Loucy (cell line): ENCODE measurements at regions not wholly inside any gene's neighbourhood (a gene's known extent, or its start where the extent isn't known, plus 50 kb on each side); places are given as distances from the start of the nearest gene placed in this dataset.

Experiments used
- CTCF ChIP-seq: fragments of 200-600 bp; sonication (generic); conservative IDR thresholded peaks from 2 replicates; pipeline ENCODE4 v1.5.1; 2014; ENCODE audit warnings: mild to moderate bottlenecking, antibody characterized with exemption, low read length
- EZH2phosphoT487 ChIP-seq: fragments of 200-600 bp; IDR thresholded peaks from 2 replicates; pipeline ENCODE4 v1.6.1; 2018; ENCODE audit warnings: antibody characterized with exemption, mild to moderate bottlenecking, moderate library complexity, borderline replicate concordance

GRCh38 chr20:56826306-56826704 lies 197.2 kb downstream of the TFAP2C start:
- TF ChIP-seq CTCF (no peak), EZH2phosphoT487 (no peak)
